HepG2 (cell line): ENCODE measurements at regions not wholly inside any gene's neighbourhood (a gene's known extent, or its start where the extent isn't known, plus 50 kb on each side); places are given as distances from the start of the nearest gene placed in this dataset.

Experiments
- ATAC-seq: fragments of 200-7000 bp; cut with Tn5 transposase; 3 replicates; pipeline ENCODE4 v1.9.1; 2020; ENCODE audit warnings: mild to moderate bottlenecking, moderate library complexity
- BruUV-seq: library from RNA; stranded (reverse); fragments of 400-500 nt; replicated peaks from 2 replicates; lab custom pipeline; 2021; lab: Mats Ljungman, UMichigan
- CTCF ChIA-PET: fragments of 300-600 bp; formaldehyde crosslinking; extraction: SDS; loops from one replicate; lab custom pipeline; 2021; ENCODE audit warnings: low total read pairs, inconsistent platforms, low intra/inter-chr PET ratio; lab: Yijun Ruan, JAX
- POLR2A ChIA-PET: fragments of 350-600 bp; sonication (Branson Sonifier 250); formaldehyde crosslinking; loops from one replicate; lab custom pipeline; 2020; ENCODE audit warnings: antibody characterized with exemption, inconsistent platforms; lab: Yijun Ruan, JAX
- DNase-seq: peaks from one replicate; pipeline ENCODE4 v3.0.0-alpha.2; 2015; ENCODE audit warnings: low spot score
- FAIRE-seq: peaks from 3 replicates; lab custom pipeline; 2011; peaks lifted over from hg19 to GRCh38; lab: Jason Lieb, UNC
- H2AFZ ChIP-seq: one replicate; pipeline ENCODE4 v1.6.1; 2011; ENCODE audit warnings: low read length, inconsistent platforms
- H3K27ac ChIP-seq: fragments of 300-600 bp; 3 replicates; pipeline ENCODE4 v1.8.0; 2011; ENCODE audit warnings: mixed run types, mild to moderate bottlenecking, mixed read lengths, low read length, inconsistent platforms; ENCODE audit not compliant: insufficient read depth; ENCODE audit errors: extremely low read length
- H3K27me3 ChIP-seq, 2 experiments: fragments of 200-600 bp in 1 of 2; 2 replicates in 1 of 2; 3 replicates in 1 of 2; pipeline versions ENCODE4 v1.6.0 to v1.8.0; 2011; ENCODE audit warnings: low read length in 2 of 2, mild to moderate bottlenecking in 2 of 2, moderate library complexity in 2 of 2, inconsistent platforms in 1 of 2; ENCODE audit not compliant: insufficient read depth in 2 of 2, control insufficient read depth in 1 of 2
- H3K36me3 ChIP-seq, 2 experiments: fragments of 200-600 bp in 1 of 2; replicated peaks in 1 of 2; 2 replicates in 1 of 2; 3 replicates in 1 of 2; pipeline versions ENCODE4 v1.5.1 to v1.8.0; 2011; ENCODE audit warnings: low read length in 2 of 2, inconsistent platforms in 1 of 2; ENCODE audit not compliant: insufficient read depth in 2 of 2, control insufficient read depth in 1 of 2
- H3K4me1 ChIP-seq: 2 replicates; pipeline ENCODE4 v1.5.1; 2012; ENCODE audit warnings: low read length, inconsistent platforms; ENCODE audit not compliant: insufficient read depth
- H3K4me2 ChIP-seq: 2 replicates; pipeline ENCODE4 v1.6.0; 2011; ENCODE audit warnings: low read depth, low read length, inconsistent platforms
- H3K4me3 ChIP-seq, 3 experiments: fragments of 200-600 bp in 1 of 3; sonication (generic), shearing (Covaris generic) in 1 of 3; replicated peaks in 1 of 3; 2 replicates each; pipeline ENCODE4 v1.5.1; 2011 to 2016; ENCODE audit warnings: low read length in 3 of 3, inconsistent platforms in 2 of 3, low read depth in 2 of 3, mild to moderate bottlenecking in 2 of 3, control low read depth in 1 of 3, mixed read lengths in 1 of 3; ENCODE audit not compliant: insufficient read depth in 1 of 3
- H3K79me2 ChIP-seq: one replicate; pipeline ENCODE4 v1.6.1; 2011; ENCODE audit warnings: low read length, inconsistent platforms; ENCODE audit not compliant: insufficient read depth
- H3K9ac ChIP-seq: 2 replicates; pipeline ENCODE4 v1.6.0; 2011; ENCODE audit warnings: mild to moderate bottlenecking, low read depth, low read length, inconsistent platforms; ENCODE audit not compliant: insufficient read depth
- H3K9me3 ChIP-seq: 2 replicates; pipeline ENCODE4 v1.5.1; 2012; ENCODE audit warnings: mild to moderate bottlenecking, low read length
- H4K20me1 ChIP-seq: 2 replicates; pipeline ENCODE4 v1.6.0; 2011; ENCODE audit warnings: inconsistent platforms, mild to moderate bottlenecking, low read length, moderate library complexity; ENCODE audit not compliant: insufficient read depth
- CBX5 ChIP-seq: sonication (generic); formaldehyde crosslinking; IDR thresholded peaks from 2 replicates; pipeline ENCODE4 v1.4.0; 2020; ENCODE audit warnings: missing genetic modification reagents, borderline replicate concordance
- DNMT3B ChIP-seq: conservative IDR thresholded peaks from 2 replicates; pipeline ENCODE4 v1.6.1; 2016; ENCODE audit warnings: missing biosample characterization, control low read depth
- RELA ChIP-seq: sonication (generic); formaldehyde crosslinking; IDR thresholded peaks from 2 replicates; pipeline ENCODE4 v1.4.0; 2020; ENCODE audit warnings: missing genetic modification reagents
- SETDB1 ChIP-seq: sonication (generic); formaldehyde crosslinking; IDR thresholded peaks from 2 replicates; pipeline ENCODE4 v1.5.1; 2020; ENCODE audit warnings: missing genetic modification reagents, mild to moderate bottlenecking, borderline replicate concordance
- SYNCRIP ChIP-seq: fragments of 200-400 bp; formaldehyde crosslinking; IDR thresholded peaks from 2 replicates; pipeline ENCODE4 v1.6.1; 2018; ENCODE audit warnings: mild to moderate bottlenecking, low read depth, low read length; ENCODE audit not compliant: insufficient read depth
- ZNF224 ChIP-seq: sonication (generic); formaldehyde crosslinking; IDR thresholded peaks from 2 replicates; pipeline ENCODE4 v1.5.0; 2020; ENCODE audit warnings: mild to moderate bottlenecking, missing genetic modification reagents
- ZNF251 ChIP-seq: sonication (generic); formaldehyde crosslinking; IDR thresholded peaks from 2 replicates; pipeline ENCODE4 v1.9.0; 2021; ENCODE audit warnings: mild to moderate bottlenecking, missing genetic modification reagents
- ZNF546 ChIP-seq: sonication (generic); formaldehyde crosslinking; conservative IDR thresholded peaks from 2 replicates; pipeline ENCODE4 v1.8.1; 2023; ENCODE audit warnings: mild to moderate bottlenecking, missing genetic modification reagents
- ZNF564 ChIP-seq: sonication (generic); formaldehyde crosslinking; IDR thresholded peaks from 2 replicates; pipeline ENCODE4 v1.8.1; 2023; ENCODE audit warnings: mild to moderate bottlenecking, missing genetic modification reagents
- WGBS: methylation state at CpG from one replicate; pipeline ENCODE4 v1.1.6; 2017; ENCODE audit warnings: low lambda C conversion rate; 5-methylcytosine and 5-hydroxymethylcytosine counted together
- in situ Hi-C: cut with HindIII; loops from 2 replicates; pipeline ENCODE4 v1.10.0; 2017; ENCODE audit warnings: low pct_unique_long_range_greater_than_20kb; ENCODE audit not compliant: extremely low pct_ligation_motif_present
- intact Hi-C: fragments of 100-400 bp; cut with micrococcal nuclease; formaldehyde crosslinking; loops from one replicate; pipeline ENCODE4 v1.10.0; 2022; ENCODE audit not compliant: unreplicated experiment
- TF ChIP-seq, protein P1 (sequence below): sonication (generic); formaldehyde crosslinking; IDR thresholded peaks from 2 replicates; pipeline ENCODE4 v1.4.0; 2020; ENCODE audit warnings: missing genetic modification reagents
- TF ChIP-seq, protein P2 (sequence below): sonication (generic); formaldehyde crosslinking; IDR thresholded peaks from 2 replicates; pipeline ENCODE4 v1.4.0; 2020; ENCODE audit warnings: mild to moderate bottlenecking, missing genetic modification reagents, borderline replicate concordance
- TF ChIP-seq, protein P3 (sequence below): IDR thresholded peaks from 2 replicates; pipeline ENCODE4 v1.6.1; 2016
- TF ChIP-seq, protein P4 (sequence below): sonication (generic); formaldehyde crosslinking; IDR thresholded peaks from 2 replicates; pipeline ENCODE4 v1.8.0; 2022; ENCODE audit warnings: mild to moderate bottlenecking, missing genetic modification reagents; ENCODE audit not compliant: insufficient replicate concordance
- TF ChIP-seq, protein P5 (sequence below): sonication (generic); formaldehyde crosslinking; IDR thresholded peaks from 2 replicates; pipeline ENCODE4 v1.4.0; 2020; ENCODE audit warnings: missing genetic modification reagents, mild to moderate bottlenecking, borderline replicate concordance

DNA sequence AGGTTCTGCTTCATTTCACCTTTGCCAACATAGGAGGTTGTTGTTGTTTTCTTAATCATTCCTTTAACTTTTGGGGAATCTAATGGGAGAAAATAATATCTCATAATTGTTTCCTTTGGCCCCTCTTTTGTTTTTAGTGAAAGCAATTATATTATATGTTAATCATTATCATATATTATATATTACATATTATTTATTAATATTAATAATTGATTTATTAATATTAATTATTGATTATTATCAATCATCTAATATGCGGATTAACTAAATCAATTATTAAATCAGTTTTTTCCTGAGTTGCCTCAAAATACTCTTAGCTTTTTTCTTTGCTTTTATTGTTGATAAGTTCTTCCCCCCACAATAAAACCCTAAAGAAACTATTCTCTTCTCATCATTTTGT, 443.8 kb downstream of the GATA3 start:
- Histone ChIP-seq H3K27ac (no peak overlapping the region), H4K20me1 (no peaks in the 10 kb centered on the region), H3K9ac (no peak overlapping the region), H3K9me3 (no peaks in the 10 kb centered on the region), H3K36me3 (no peaks in the 10 kb centered on the region), H3K27me3 (peaks cover 0 to 1% of the 10 kb centered on the region in 2 experiments; a peak in 1 of 5 replicates), H3K4me3 (no peak overlapping the region), H3K4me2 (no peak overlapping the region), H2AFZ (no peak overlapping the region), H3K79me2 (no peaks in the 10 kb centered on the region), H3K4me1 (no peaks in the 10 kb centered on the region)
- intact Hi-C loops: no loop called here
- ATAC-seq (no peak), DNase-seq (no peak), FAIRE-seq (no peak)
- ChIA-PET POLR2A (no interaction called here), CTCF (no interaction called here)
- BruUV-seq: no TSS peak
- 4% methylated on average over 1 of the region's 1 CpG for WGBS
- in situ Hi-C loops: no loop called here
- TF ChIP-seq ZNF251 (CRISPR knock-in tag) (no peak), DNMT3B (CRISPR knock-in tag) (no peak), SYNCRIP (no peak), ZNF224 (no peak), ZNF546 (no peak), CBX5 (CRISPR knock-in tag) (no peak), SETDB1 (CRISPR knock-in tag) (no peak), ZNF564 (CRISPR knock-in tag) (no peak), RELA (no peak)
- TF ChIP-seq, protein P1, sequence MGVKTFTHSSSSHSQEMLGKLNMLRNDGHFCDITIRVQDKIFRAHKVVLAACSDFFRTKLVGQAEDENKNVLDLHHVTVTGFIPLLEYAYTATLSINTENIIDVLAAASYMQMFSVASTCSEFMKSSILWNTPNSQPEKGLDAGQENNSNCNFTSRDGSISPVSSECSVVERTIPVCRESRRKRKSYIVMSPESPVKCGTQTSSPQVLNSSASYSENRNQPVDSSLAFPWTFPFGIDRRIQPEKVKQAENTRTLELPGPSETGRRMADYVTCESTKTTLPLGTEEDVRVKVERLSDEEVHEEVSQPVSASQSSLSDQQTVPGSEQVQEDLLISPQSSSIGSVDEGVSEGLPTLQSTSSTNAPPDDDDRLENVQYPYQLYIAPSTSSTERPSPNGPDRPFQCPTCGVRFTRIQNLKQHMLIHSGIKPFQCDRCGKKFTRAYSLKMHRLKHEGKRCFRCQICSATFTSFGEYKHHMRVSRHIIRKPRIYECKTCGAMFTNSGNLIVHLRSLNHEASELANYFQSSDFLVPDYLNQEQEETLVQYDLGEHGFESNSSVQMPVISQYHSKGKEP (CRISPR knock-in tag): no peak
- TF ChIP-seq, protein P2, sequence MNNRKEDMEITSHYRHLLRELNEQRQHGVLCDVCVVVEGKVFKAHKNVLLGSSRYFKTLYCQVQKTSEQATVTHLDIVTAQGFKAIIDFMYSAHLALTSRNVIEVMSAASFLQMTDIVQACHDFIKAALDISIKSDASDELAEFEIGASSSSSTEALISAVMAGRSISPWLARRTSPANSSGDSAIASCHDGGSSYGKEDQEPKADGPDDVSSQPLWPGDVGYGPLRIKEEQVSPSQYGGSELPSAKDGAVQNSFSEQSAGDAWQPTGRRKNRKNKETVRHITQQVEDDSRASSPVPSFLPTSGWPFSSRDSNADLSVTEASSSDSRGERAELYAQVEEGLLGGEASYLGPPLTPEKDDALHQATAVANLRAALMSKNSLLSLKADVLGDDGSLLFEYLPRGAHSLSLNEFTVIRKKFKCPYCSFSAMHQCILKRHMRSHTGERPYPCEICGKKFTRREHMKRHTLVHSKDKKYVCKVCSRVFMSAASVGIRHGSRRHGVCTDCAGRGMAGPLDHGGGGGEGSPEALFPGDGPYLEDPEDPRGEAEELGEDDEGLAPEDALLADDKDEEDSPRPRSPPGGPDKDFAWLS: no peak
- TF ChIP-seq, protein P3, sequence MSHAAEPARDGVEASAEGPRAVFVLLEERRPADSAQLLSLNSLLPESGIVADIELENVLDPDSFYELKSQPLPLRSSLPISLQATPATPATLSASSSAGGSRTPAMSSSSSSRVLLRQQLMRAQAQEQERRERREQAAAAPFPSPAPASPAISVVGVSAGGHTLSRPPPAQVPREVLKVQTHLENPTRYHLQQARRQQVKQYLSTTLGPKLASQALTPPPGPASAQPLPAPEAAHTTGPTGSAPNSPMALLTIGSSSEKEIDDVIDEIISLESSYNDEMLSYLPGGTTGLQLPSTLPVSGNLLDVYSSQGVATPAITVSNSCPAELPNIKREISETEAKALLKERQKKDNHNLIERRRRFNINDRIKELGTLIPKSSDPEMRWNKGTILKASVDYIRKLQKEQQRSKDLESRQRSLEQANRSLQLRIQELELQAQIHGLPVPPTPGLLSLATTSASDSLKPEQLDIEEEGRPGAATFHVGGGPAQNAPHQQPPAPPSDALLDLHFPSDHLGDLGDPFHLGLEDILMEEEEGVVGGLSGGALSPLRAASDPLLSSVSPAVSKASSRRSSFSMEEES: no peak
- TF ChIP-seq, protein P4, sequence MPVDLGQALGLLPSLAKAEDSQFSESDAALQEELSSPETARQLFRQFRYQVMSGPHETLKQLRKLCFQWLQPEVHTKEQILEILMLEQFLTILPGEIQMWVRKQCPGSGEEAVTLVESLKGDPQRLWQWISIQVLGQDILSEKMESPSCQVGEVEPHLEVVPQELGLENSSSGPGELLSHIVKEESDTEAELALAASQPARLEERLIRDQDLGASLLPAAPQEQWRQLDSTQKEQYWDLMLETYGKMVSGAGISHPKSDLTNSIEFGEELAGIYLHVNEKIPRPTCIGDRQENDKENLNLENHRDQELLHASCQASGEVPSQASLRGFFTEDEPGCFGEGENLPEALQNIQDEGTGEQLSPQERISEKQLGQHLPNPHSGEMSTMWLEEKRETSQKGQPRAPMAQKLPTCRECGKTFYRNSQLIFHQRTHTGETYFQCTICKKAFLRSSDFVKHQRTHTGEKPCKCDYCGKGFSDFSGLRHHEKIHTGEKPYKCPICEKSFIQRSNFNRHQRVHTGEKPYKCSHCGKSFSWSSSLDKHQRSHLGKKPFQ (CRISPR knock-in tag): no peak
- TF ChIP-seq, protein P5, sequence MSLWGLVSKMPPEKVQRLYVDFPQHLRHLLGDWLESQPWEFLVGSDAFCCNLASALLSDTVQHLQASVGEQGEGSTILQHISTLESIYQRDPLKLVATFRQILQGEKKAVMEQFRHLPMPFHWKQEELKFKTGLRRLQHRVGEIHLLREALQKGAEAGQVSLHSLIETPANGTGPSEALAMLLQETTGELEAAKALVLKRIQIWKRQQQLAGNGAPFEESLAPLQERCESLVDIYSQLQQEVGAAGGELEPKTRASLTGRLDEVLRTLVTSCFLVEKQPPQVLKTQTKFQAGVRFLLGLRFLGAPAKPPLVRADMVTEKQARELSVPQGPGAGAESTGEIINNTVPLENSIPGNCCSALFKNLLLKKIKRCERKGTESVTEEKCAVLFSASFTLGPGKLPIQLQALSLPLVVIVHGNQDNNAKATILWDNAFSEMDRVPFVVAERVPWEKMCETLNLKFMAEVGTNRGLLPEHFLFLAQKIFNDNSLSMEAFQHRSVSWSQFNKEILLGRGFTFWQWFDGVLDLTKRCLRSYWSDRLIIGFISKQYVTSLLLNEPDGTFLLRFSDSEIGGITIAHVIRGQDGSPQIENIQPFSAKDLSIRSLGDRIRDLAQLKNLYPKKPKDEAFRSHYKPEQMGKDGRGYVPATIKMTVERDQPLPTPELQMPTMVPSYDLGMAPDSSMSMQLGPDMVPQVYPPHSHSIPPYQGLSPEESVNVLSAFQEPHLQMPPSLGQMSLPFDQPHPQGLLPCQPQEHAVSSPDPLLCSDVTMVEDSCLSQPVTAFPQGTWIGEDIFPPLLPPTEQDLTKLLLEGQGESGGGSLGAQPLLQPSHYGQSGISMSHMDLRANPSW: no peak
